SU-DHL-6 (cell line): ENCODE measurements at regions not wholly inside any gene's neighbourhood (a gene's known extent, or its start where the extent isn't known, plus 50 kb on each side); places are given as distances from the start of the nearest gene placed in this dataset.

ENCODE experiments used
- H2AFZ ChIP-seq: fragments of 200-600 bp; sonication (generic); 2 replicates; pipeline ENCODE4 v1.6.1; 2014; ENCODE audit warnings: low read depth, mild to moderate bottlenecking, moderate library complexity, mixed read lengths, antibody characterized with exemption, low read length; ENCODE audit not compliant: severe bottlenecking
- H3F3A ChIP-seq: fragments of 200-600 bp; shearing (Covaris generic); 2 replicates; pipeline ENCODE4 v1.6.0; 2016; ENCODE audit warnings: antibody characterized with exemption, mild to moderate bottlenecking; ENCODE audit not compliant: insufficient read depth
- H3K27ac ChIP-seq: fragments of 200-600 bp; sonication (generic); 2 replicates; pipeline ENCODE4 v1.5.1; 2016; ENCODE audit warnings: low read depth, mild to moderate bottlenecking, low read length, moderate library complexity, mixed read lengths
- H3K27me3 ChIP-seq: fragments of 200-600 bp; sonication (generic), shearing (Covaris generic); 2 replicates; pipeline ENCODE4 v1.6.0; 2014; ENCODE audit warnings: mild to moderate bottlenecking, low read length
- H3K36me3 ChIP-seq: fragments of 200-600 bp; sonication (generic); 2 replicates; pipeline ENCODE4 v1.6.1; 2014; ENCODE audit warnings: mild to moderate bottlenecking, low read length, mixed read lengths
- H3K4me2 ChIP-seq: fragments of 300-600, 200-600 bp; shearing (Covaris generic), sonication (generic); 2 replicates; pipeline ENCODE4 v1.6.0; 2014; ENCODE audit warnings: low read length, low read depth, mild to moderate bottlenecking; ENCODE audit not compliant: poor library complexity, severe bottlenecking
- H3K4me3 ChIP-seq: fragments of 200-600 bp; sonication (generic); 2 replicates; pipeline ENCODE4 v1.5.1; 2014; ENCODE audit warnings: antibody characterized with exemption, low read length, mild to moderate bottlenecking, mixed read lengths; ENCODE audit not compliant: insufficient read depth, poor library complexity, severe bottlenecking
- H3K79me2 ChIP-seq: fragments of 200-600 bp; sonication (generic); 2 replicates; pipeline ENCODE4 v1.6.1; 2014; ENCODE audit warnings: mild to moderate bottlenecking, low read length, moderate library complexity; ENCODE audit not compliant: insufficient read depth
- H3K9ac ChIP-seq: fragments of 200-600 bp; sonication (generic); 2 replicates; pipeline ENCODE4 v1.7.0; 2014; ENCODE audit warnings: mild to moderate bottlenecking, low read length
- H3K9me2 ChIP-seq: fragments of 200-600 bp; sonication (generic); replicated peaks from 2 replicates; pipeline ENCODE4 v1.6.1; 2014; ENCODE audit warnings: low read length; ENCODE audit not compliant: insufficient read depth
- H3K9me3 ChIP-seq: fragments of 200-600 bp; sonication (generic); 2 replicates; pipeline ENCODE4 v1.6.1; 2014; ENCODE audit warnings: low read length, mixed read lengths; ENCODE audit not compliant: insufficient read depth
- H4K20me1 ChIP-seq: fragments of 200-600 bp; sonication (generic); 2 replicates; pipeline ENCODE4 v1.6.1; 2014; ENCODE audit warnings: low read depth, mild to moderate bottlenecking, antibody characterized with exemption, low read length, moderate library complexity, mixed read lengths
- EZH2phosphoT487 ChIP-seq: fragments of 200-600 bp; sonication (generic), shearing (Covaris generic); conservative IDR thresholded peaks from 2 replicates; pipeline ENCODE4 v1.6.1; 2018; ENCODE audit warnings: mild to moderate bottlenecking, antibody characterized with exemption, low read length, moderate library complexity, mixed read lengths
- TF ChIP-seq, protein P1 (sequence below): fragments of 200-600 bp; sonication (generic); IDR thresholded peaks from one replicate; pipeline ENCODE4 v1.5.1; 2017; ENCODE audit warnings: antibody characterized with exemption, mild to moderate bottlenecking, low read length, moderate library complexity; ENCODE audit not compliant: insufficient read depth, poor library complexity, severe bottlenecking

DNA sequence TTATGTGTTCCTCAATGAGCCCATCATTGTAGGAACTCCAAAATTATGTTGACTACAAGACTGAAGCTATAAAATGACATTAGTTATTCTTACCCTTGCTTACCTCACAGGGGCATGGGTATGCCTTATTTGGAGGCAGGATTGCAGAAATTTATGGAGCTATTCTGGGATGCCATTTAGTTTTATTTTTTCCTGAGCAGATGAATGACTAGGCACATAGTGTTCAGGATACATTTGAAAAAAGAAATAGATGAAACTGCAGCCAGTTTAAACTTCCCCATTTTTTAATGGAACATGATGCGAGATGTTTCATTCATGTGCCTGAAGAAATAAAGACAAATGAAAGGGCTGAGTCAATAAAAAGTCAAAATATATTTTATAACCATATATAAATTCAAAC lies 399.2 kb upstream of the JAG1 start:
- H3K9ac ChIP-seq, result no peak overlapping the region
- no peaks in the 10 kb centered on the region for H3K9me3 ChIP-seq
- H4K20me1 ChIP-seq, result no peaks in the 10 kb centered on the region
- no peak overlapping the region for H3K27ac ChIP-seq
- no peak overlapping the region for H3K4me2 ChIP-seq
- no peak for TF ChIP-seq EZH2phosphoT487
- TF ChIP-seq, protein P1, sequence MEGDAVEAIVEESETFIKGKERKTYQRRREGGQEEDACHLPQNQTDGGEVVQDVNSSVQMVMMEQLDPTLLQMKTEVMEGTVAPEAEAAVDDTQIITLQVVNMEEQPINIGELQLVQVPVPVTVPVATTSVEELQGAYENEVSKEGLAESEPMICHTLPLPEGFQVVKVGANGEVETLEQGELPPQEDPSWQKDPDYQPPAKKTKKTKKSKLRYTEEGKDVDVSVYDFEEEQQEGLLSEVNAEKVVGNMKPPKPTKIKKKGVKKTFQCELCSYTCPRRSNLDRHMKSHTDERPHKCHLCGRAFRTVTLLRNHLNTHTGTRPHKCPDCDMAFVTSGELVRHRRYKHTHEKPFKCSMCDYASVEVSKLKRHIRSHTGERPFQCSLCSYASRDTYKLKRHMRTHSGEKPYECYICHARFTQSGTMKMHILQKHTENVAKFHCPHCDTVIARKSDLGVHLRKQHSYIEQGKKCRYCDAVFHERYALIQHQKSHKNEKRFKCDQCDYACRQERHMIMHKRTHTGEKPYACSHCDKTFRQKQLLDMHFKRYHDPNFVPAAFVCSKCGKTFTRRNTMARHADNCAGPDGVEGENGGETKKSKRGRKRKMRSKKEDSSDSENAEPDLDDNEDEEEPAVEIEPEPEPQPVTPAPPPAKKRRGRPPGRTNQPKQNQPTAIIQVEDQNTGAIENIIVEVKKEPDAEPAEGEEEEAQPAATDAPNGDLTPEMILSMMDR, result no peak
- no peaks in the 10 kb centered on the region for H3K9me2 ChIP-seq
- no peak overlapping the region for H2AFZ ChIP-seq
- H3K36me3 ChIP-seq, result no peaks in the 10 kb centered on the region
- no peaks in the 10 kb centered on the region for H3F3A ChIP-seq
- no peaks in the 10 kb centered on the region for H3K79me2 ChIP-seq
- no peaks in the 10 kb centered on the region for H3K27me3 ChIP-seq
- H3K4me3 ChIP-seq, result no peak overlapping the region

DNA sequence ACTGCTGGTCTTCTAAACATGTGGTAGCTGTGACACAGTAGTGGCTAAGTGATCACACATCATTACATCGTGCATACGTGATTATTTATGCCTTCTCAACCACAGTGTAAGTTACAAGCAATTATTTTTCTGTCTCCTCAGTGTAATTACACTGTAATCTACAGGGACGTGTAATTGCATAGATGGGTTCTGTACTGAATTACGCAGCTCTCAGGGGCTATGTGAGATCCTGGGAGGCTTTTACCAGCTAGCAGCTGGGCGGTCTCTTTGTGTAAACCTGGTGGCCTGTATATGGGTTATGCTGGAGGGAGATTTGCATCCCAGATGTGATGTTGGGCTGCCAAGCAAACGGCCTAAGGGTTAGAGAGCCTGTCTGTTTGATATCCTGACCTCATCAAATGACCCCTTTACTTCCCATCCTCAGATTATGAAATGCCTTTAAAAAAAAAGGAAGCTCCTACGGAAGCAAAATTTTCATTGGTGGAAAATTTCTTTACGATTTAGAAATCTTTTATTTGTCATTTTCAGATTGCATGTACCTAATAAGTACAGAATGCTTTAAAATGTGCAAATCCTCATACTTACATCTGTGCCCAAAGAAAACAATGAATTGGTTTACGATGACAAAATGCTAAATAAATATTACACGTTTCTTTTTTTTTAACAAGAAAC lies 402.8 kb upstream of the JAG1 start:
- no peak overlapping the region for H3K9ac ChIP-seq
- no peak overlapping the region for H3K4me3 ChIP-seq
- H3K27ac ChIP-seq, result no peak overlapping the region
- H3K9me3 ChIP-seq, result no peaks in the 10 kb centered on the region
- no peaks in the 10 kb centered on the region for H3K9me2 ChIP-seq
- no peaks in the 10 kb centered on the region for H3K79me2 ChIP-seq
- H4K20me1 ChIP-seq, result no peaks in the 10 kb centered on the region
- H3F3A ChIP-seq, result no peaks in the 10 kb centered on the region
- TF ChIP-seq EZH2phosphoT487, result no peak
- TF ChIP-seq, protein P1, result no peak
- no peaks in the 10 kb centered on the region for H3K36me3 ChIP-seq
- H3K27me3 ChIP-seq, result no peaks in the 10 kb centered on the region
- H2AFZ ChIP-seq, result no peak overlapping the region
- no peak overlapping the region for H3K4me2 ChIP-seq

DNA sequence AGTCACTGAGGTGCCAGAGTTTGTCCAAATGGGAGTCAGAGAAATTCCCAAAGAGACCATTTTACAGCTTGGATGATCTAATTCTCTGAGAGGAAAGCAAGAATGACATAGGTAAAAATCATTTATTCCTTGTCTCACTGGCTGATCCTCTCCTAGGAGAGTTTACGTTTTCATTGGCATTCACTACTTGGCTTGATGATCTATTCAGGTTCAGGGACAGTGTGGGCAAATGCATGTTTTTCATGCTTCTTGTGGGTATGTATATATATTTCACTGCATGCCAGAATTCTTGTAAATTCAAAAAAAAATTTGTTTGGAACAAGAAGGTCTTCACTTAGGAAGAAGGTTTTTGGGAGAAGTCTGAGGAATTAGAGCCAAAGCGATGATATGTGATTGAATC lies 403.4 kb upstream of the JAG1 start:
- H4K20me1 ChIP-seq, result no peaks in the 10 kb centered on the region
- TF ChIP-seq, protein P1, result no peak
- no peak for TF ChIP-seq EZH2phosphoT487

More for the DNA sequence above, 403.4 kb upstream of the JAG1 start:
- Histone ChIP-seq H3F3A (no peaks in the 10 kb centered on the region), H3K36me3 (no peaks in the 10 kb centered on the region), H3K27me3 (no peaks in the 10 kb centered on the region), H3K27ac (no peak overlapping the region), H3K79me2 (no peaks in the 10 kb centered on the region), H3K4me3 (no peak overlapping the region), H2AFZ (no peak overlapping the region), H3K9me3 (no peaks in the 10 kb centered on the region), H3K9me2 (no peaks in the 10 kb centered on the region), H3K4me2 (no peak overlapping the region), H3K9ac (no peak overlapping the region)
